Right lobe of liver (tissue), 4 donors: ENCODE measurements at regions not wholly inside any gene's neighbourhood (a gene's known extent, or its start where the extent isn't known, plus 50 kb on each side); places are given as distances from the start of the nearest gene placed in this dataset.

ENCODE experiments used
- CTCF ChIP-seq, 4 donors: fragments of 200-600 bp in 3 of 4; fragments of 450-650 bp in 1 of 4; IDR thresholded peaks; one replicate each; pipeline versions ENCODE4 v1.5.1 to v1.8.0; 2016 to 2022; ENCODE audit warnings: antibody characterized with exemption in 4 of 4, mild to moderate bottlenecking in 2 of 4
- POLR2A ChIP-seq: fragments of 450-650 bp; IDR thresholded peaks from one replicate; pipeline ENCODE4 v1.6.1; 2017; ENCODE audit warnings: antibody characterized with exemption, mild to moderate bottlenecking
- donor health status: DM: no; HTN: no; CAD: no.
- donor health status: DM: no; HTN: no; CAD: no.
- donor health status: DM: no; HTN: yes; CAD: no.

GRCh38 chr5:39702928-39703327 is 278.1 kb upstream of the DAB2 start:
- TF ChIP-seq POLR2A = no peak
- TF ChIP-seq CTCF (IDR thresholded peaks at IDR 0.05) = no peak
